Activated CD4-positive, alpha-beta T cell treated with anti-CD3 and anti-CD28 coated beads, Interleukin-2, amount 10 ng/mL, durations not matched to agents 24 days and 14 days (primary cell): ENCODE measurements at regions not wholly inside any gene's neighbourhood (a gene's known extent, or its start where the extent isn't known, plus 50 kb on each side); places are given as distances from the start of the nearest gene placed in this dataset.

Experiments
- DNase-seq: peaks from one replicate; pipeline ENCODE4 v3.0.0; 2022
- H3K27ac Mint-ChIP-seq: one replicate; pipeline ENCODE4 v1.8.0; 2022; ENCODE audit warnings: mild to moderate bottlenecking, mixed read lengths
- H3K27me3 Mint-ChIP-seq: one replicate; pipeline ENCODE4 v1.8.0; 2022; ENCODE audit warnings: mixed read lengths
- H3K36me3 Mint-ChIP-seq: one replicate; pipeline ENCODE4 v1.8.0; 2022; ENCODE audit warnings: low read depth, mild to moderate bottlenecking, mixed read lengths
- H3K4me1 Mint-ChIP-seq: one replicate; pipeline ENCODE4 v1.8.0; 2021; ENCODE audit warnings: mixed read lengths
- H3K4me3 Mint-ChIP-seq: one replicate; pipeline ENCODE4 v1.8.0; 2022; ENCODE audit warnings: mild to moderate bottlenecking, moderate library complexity, mixed read lengths
- H3K9me3 Mint-ChIP-seq: one replicate; pipeline ENCODE4 v1.8.0; 2021; ENCODE audit warnings: mixed read lengths
- intact Hi-C: fragments of 100-400 bp; cut with micrococcal nuclease; formaldehyde crosslinking; loops from one replicate; pipeline ENCODE4 v1.15.1; 2023

DNA sequence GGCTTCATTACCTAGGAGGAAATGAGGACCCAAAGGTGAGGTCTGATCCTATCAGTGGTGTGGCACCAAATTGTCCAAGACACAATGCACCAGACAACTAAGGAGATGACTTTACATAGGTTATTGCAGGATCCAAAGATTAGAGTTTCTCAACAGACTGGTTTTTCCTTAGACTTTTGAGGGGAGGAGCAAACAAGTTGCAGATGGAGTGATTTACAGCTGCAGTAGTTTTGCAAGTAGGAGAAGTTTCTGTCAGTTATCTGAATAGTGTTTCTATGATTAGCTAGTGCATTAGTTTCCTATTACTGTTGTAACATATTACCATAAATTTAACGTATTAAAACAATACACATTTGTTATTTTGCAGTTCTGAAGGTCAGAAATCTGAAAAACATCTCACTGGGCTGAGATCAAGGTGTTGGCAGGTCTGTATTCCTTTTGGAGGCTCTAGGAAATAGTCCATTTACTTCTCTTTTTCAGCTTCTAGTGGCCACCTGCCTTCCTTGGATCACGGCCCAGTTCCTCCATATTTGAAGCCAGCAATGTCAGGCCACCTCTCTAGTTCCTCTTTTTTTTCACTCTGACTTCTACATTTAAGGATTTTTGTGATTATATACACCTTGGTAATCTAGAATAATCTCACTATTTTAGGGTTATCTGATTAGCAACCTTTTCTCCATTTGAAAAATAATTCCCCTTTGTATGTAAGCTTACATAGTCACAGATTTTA, 994.9 kb downstream of the REEP3 start:
- DNase-seq, result no peak
- Mint-ChIP-seq H3K27ac (no peak overlapping the region), H3K9me3 (no peaks in the 10 kb centered on the region), H3K4me3 (no peak overlapping the region), H3K27me3 (no peaks in the 10 kb centered on the region), H3K4me1 (no peaks in the 10 kb centered on the region), H3K36me3 (no peaks in the 10 kb centered on the region)
- intact Hi-C loops, result no loop called here

GRCh38 chr10:64518456-64518855, 997.3 kb downstream of the REEP3 start:
- H3K4me1 Mint-ChIP-seq, result no peaks in the 10 kb centered on the region
- H3K9me3 Mint-ChIP-seq, result no peaks in the 10 kb centered on the region
- intact Hi-C loops, result no loop called here
- no peak for DNase-seq
- no peaks in the 10 kb centered on the region for H3K27me3 Mint-ChIP-seq
- no peaks in the 10 kb centered on the region for H3K36me3 Mint-ChIP-seq
- no peak overlapping the region for H3K27ac Mint-ChIP-seq
- H3K4me3 Mint-ChIP-seq, result no peak overlapping the region

DNA sequence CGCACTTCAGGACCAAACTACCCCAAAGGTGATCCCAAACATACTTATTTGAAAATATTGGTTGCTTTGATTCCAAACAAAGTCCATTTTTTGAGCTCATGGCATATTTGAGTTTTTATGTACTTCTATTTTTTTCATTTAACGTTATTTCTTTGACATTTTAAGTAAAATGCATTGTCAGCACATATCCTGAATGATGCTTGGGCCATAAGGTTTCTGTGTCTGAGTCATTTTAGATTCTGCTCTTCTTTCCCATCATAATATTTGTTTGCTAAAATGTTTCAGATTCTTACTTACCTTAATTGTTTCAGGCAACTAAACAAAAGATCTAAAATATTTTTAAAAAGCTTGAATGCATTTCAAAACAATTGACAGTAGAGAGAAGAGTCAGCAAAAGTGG, 998.2 kb downstream of the REEP3 start:
- Mint-ChIP-seq H3K4me3 (no peak overlapping the region), H3K36me3 (no peaks in the 10 kb centered on the region), H3K27ac (no peak overlapping the region), H3K4me1 (no peaks in the 10 kb centered on the region), H3K9me3 (no peaks in the 10 kb centered on the region), H3K27me3 (no peaks in the 10 kb centered on the region)
- DNase-seq, result no peak
- intact Hi-C loops, result no loop called here

- Mint-ChIP-seq H3K4me1 (no peaks in the 10 kb centered on the region), H3K27me3 (no peaks in the 10 kb centered on the region), H3K9me3 (no peaks in the 10 kb centered on the region), H3K27ac (no peak overlapping the region), H3K4me3 (no peak overlapping the region), H3K36me3 (no peaks in the 10 kb centered on the region)
- intact Hi-C loops, result no loop called here
- DNase-seq, result no peak
These were observed 998.6 kb downstream of the REEP3 start for GRCh38 chr10:64519831-64520230.

DNA sequence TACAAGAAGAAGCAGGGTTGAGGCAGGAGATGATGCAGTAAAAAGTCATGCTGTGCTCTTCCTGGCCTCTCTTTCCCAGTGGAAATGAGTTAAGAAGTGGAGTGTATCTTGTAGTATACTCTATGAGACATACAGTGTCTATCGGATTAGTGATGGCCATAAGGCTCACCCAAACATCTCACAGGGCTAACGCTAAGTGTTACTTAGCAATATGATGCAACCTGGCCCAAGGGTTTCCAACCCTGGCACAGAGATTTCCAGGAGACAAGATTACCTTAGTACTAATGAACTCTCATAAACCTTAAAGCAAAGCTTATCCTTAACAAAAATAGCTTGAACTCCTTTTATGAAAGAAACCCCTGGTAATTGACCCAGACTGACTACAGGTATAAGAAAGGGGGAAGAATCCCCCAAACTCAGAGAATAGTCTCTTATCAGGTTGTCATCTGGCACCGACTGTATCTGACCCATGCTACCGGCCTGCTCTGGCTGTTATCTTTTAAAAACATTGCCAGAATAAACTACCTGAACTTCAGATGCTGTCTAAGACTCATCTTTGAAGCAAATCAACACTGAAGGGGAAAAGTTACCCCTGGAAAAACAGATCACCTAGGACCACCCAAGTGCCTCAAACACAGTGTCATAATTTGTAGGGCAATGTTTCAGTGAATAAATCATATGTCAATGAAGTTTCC, 1002.0 kb downstream of the REEP3 start:
- Mint-ChIP-seq H3K27me3 (no peaks in the 10 kb centered on the region), H3K36me3 (no peaks in the 10 kb centered on the region), H3K4me1 (no peaks in the 10 kb centered on the region), H3K27ac (no peak overlapping the region), H3K4me3 (no peak overlapping the region), H3K9me3 (no peaks in the 10 kb centered on the region)
- no peak for DNase-seq
- intact Hi-C loops, result no loop called here

GRCh38 chr10:64528294-64529002, 1007.2 kb downstream of the REEP3 start:
- no peak for DNase-seq
- Mint-ChIP-seq H3K4me1 (no peaks in the 10 kb centered on the region), H3K4me3 (no peak overlapping the region), H3K27me3 (no peaks in the 10 kb centered on the region), H3K27ac (no peak overlapping the region), H3K36me3 (no peaks in the 10 kb centered on the region), H3K9me3 (no peaks in the 10 kb centered on the region)
- intact Hi-C loops, result no loop called here

GRCh38 chr10:64529003-64529350, 1007.8 kb downstream of the REEP3 start:
- Mint-ChIP-seq H3K4me3 (no peak overlapping the region), H3K36me3 (no peaks in the 10 kb centered on the region), H3K27me3 (no peaks in the 10 kb centered on the region), H3K4me1 (no peaks in the 10 kb centered on the region), H3K9me3 (no peaks in the 10 kb centered on the region), H3K27ac (no peak overlapping the region)
- intact Hi-C loops, result no loop called here
- no peak for DNase-seq

DNA sequence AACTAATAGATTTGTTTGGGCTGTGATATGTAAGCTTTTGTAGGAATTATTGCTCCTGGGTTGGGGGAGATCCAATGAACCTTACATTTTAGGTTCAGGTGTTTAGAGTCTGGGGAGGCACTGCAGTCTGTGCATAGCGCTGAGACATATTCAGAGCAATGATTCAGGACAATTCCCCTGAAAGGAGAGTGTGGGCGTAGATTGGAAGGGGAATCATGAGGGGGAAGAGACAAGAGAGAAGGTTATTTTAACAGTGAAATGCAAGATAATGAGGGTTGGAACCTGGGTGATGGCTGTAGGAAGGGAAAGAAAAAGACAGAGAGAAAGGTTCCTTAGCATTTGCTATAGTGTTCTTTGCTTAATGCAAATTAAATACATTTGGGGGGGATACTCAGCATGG, 1013.4 kb downstream of the REEP3 start:
- no peak overlapping the region for H3K27ac Mint-ChIP-seq
- intact Hi-C loops, result no loop called here
- no peak for DNase-seq
- no peaks in the 10 kb centered on the region for H3K4me1 Mint-ChIP-seq
- no peaks in the 10 kb centered on the region for H3K27me3 Mint-ChIP-seq
- H3K36me3 Mint-ChIP-seq, result no peaks in the 10 kb centered on the region
- no peaks in the 10 kb centered on the region for H3K9me3 Mint-ChIP-seq
- no peak overlapping the region for H3K4me3 Mint-ChIP-seq

DNA sequence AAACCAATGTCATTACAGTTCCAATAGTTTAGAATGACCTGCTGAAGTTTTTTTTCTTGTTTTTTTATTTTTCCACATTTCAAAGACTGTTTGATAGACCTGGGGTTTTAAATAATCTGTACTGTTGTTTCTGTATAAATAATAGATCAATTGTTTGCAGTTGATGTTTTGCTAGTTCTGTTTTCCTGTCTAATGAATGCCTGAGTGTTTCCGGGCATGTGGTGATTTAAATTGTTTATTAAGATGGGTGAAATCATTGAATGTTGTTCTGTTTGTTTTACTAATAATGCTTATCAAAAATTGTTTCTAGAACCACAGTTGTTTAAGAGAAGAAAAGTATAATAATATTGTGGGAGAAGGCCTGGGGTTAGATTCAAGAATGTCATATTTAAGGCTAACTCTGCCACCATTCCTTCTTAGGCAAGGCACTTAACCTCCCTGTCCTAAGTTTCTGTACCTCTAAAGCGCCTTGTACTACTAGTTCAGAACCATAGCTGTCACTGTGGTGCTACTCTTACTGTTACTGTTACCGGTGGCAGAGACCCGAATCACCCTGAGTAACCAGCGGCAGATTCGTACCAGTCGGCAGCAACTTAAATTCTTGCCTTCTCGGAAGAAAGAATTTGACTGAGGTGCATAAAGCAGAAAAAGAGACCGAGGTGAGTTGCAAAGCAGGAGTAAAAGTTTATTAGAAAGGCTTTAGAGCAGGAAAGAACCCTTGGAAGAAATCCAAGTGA, 1014.1 kb downstream of the REEP3 start:
- H3K36me3 Mint-ChIP-seq, result no peaks in the 10 kb centered on the region
- no peaks in the 10 kb centered on the region for H3K9me3 Mint-ChIP-seq
- intact Hi-C loops, result no loop called here
- H3K27me3 Mint-ChIP-seq, result no peaks in the 10 kb centered on the region
- DNase-seq, result no peak
- no peak overlapping the region for H3K4me3 Mint-ChIP-seq
- H3K4me1 Mint-ChIP-seq, result no peaks in the 10 kb centered on the region
- no peak overlapping the region for H3K27ac Mint-ChIP-seq

DNA sequence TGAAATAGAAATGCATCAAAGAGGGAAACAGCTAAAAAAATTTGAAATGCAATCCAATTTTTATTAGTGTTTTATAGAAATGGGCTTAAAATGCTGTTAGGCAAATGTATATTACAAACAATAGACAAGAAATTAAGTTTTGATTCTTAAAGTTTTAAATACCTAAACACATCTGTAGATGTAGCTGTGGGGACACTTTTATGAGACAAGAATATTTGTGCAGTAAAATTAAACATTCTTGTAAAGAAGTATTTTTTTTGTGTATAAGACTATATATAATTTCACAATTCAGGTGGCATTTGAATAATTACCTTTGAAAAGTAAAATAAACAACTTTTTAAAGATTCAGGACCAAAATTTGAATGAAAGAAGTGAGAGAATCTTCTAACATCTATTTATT, 1015.9 kb downstream of the REEP3 start:
- no peaks in the 10 kb centered on the region for H3K4me1 Mint-ChIP-seq
- H3K4me3 Mint-ChIP-seq, result no peak overlapping the region
- no peaks in the 10 kb centered on the region for H3K9me3 Mint-ChIP-seq
- H3K27ac Mint-ChIP-seq, result no peak overlapping the region
- no peaks in the 10 kb centered on the region for H3K27me3 Mint-ChIP-seq
- no peak for DNase-seq
- no peaks in the 10 kb centered on the region for H3K36me3 Mint-ChIP-seq
- intact Hi-C loops, result no loop called here

- Mint-ChIP-seq H3K27me3 (no peaks in the 10 kb centered on the region), H3K4me1 (no peaks in the 10 kb centered on the region), H3K9me3 (no peaks in the 10 kb centered on the region), H3K4me3 (no peak overlapping the region), H3K27ac (no peak overlapping the region), H3K36me3 (no peaks in the 10 kb centered on the region)
- DNase-seq, result no peak
- intact Hi-C loops, result no loop called here
These were observed 1016.7 kb downstream of the REEP3 start for GRCh38 chr10:64537928-64538327.

DNA sequence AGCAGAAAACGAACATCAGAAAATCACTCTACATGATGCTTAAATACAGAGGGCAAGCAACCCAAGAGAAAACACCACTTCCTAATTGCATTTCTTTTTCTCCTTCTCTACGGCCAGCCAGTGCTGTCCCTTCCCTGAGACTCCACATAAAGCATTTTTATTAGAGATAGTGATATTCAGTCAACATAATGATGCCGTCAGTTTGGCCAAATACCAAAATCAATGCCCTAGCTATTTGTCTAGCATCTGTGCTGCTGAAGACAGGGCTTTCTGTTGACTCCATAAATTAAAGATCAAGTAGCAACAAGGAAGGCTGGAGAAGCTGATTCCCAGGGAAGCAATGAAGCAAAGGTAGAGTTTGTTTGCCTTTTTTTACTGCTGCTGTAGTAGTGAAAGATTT, 1024.9 kb downstream of the REEP3 start:
- no peak overlapping the region for H3K4me3 Mint-ChIP-seq
- DNase-seq, result no peak
- no peaks in the 10 kb centered on the region for H3K9me3 Mint-ChIP-seq
- no peaks in the 10 kb centered on the region for H3K36me3 Mint-ChIP-seq
- H3K27me3 Mint-ChIP-seq, result no peaks in the 10 kb centered on the region
- intact Hi-C loops, result no loop called here
- no peaks in the 10 kb centered on the region for H3K4me1 Mint-ChIP-seq
- no peak overlapping the region for H3K27ac Mint-ChIP-seq

- no peak overlapping the region for H3K27ac Mint-ChIP-seq
These were observed 1026.0 kb downstream of the REEP3 start for GRCh38 chr10:64547168-64547567.

GRCh38 chr10:64555666-64556065, 1034.5 kb downstream of the REEP3 start:
- no peak overlapping the region for H3K27ac Mint-ChIP-seq
- intact Hi-C loops, result no loop called here
- no peaks in the 10 kb centered on the region for H3K4me1 Mint-ChIP-seq
- no peaks in the 10 kb centered on the region for H3K36me3 Mint-ChIP-seq
- DNase-seq, result no peak
- H3K9me3 Mint-ChIP-seq, result no peaks in the 10 kb centered on the region
- no peak overlapping the region for H3K4me3 Mint-ChIP-seq
- H3K27me3 Mint-ChIP-seq, result no peaks in the 10 kb centered on the region

More at GRCh38 chr10:64547168-64547567, 1026.0 kb downstream of the REEP3 start:
- Mint-ChIP-seq H3K4me1 (no peaks in the 10 kb centered on the region), H3K4me3 (no peak overlapping the region), H3K9me3 (no peaks in the 10 kb centered on the region), H3K27me3 (no peaks in the 10 kb centered on the region), H3K36me3 (no peaks in the 10 kb centered on the region)
- DNase-seq, result no peak
- intact Hi-C loops, result no loop called here
